GM21528 (cell line): ENCODE measurements at regions not wholly inside any gene's neighbourhood (a gene's known extent, or its start where the extent isn't known, plus 50 kb on each side); places are given as distances from the start of the nearest gene placed in this dataset.
"Not testable (repeated sequence)": the region's sequence is repeated elsewhere in the genome, so short reads cannot be mapped to it uniquely, and the experiment has no call there.

Source experiments
- ATAC-seq: cut with Tn5 transposase; IDR thresholded peaks from one replicate; pipeline ENCODE4 v1.9.1; 2021; ENCODE audit warnings: mild to moderate bottlenecking, moderate library complexity; ENCODE audit not compliant: unreplicated experiment, low FRiP score

DNA sequence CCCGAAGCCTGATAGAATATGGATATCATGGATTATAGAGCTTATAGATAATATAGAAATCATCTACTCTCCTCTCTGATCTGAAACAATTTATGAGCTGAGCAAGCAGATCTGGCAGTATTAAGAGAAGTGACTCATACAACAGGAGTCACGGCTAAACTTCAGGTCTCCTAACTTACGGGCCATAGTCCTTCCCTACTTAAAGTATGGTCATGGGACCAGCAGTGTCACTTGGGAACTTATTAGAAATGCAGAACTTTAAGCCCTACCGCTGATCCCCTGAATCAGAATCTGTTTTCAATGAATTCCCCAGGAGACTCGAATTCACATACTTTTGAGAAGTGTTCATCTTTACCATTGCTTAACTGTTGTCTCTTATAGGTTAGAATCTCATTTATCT is 195.7 kb upstream of the FANCL start:
- no peak for ATAC-seq

DNA sequence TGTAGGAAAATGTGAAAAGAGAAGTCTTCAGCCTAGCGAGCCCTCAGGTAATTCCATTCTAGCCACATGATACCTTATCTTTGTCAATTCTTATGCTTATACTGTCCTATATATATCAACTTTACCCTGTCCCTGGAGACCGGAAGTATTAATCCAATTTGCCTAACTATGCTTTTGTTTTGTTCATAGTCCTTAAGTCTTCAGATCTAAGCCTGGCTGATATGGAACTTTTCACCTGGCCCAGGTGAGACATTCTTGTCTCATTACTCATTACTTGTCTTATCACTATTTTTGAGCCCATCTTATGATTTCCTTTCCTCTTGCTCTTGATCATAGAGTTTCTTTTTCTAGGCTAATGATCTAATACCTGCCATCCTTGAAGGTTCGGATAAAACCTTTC is 194.1 kb upstream of the FANCL start:
- no peak for ATAC-seq

DNA sequence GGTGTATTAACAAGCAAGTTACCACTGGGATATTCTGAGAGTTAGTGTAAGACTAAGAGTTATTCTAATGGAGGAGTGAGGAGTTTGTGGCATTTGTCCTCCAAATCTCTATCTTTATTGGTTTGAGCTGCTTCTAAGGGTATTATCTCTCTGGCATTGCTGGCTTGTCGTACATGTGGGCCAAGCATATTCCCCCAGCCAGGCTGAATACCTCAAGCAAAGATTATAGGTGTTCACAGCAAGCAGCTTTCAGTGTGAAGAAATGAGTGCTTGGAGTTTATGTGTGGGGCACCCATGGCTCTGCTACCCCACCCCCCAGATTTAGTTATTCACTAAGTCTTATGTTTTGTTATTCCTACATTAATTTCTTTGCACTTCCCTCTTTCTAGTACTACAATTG is 193.6 kb upstream of the FANCL start:
- ATAC-seq = no peak

DNA sequence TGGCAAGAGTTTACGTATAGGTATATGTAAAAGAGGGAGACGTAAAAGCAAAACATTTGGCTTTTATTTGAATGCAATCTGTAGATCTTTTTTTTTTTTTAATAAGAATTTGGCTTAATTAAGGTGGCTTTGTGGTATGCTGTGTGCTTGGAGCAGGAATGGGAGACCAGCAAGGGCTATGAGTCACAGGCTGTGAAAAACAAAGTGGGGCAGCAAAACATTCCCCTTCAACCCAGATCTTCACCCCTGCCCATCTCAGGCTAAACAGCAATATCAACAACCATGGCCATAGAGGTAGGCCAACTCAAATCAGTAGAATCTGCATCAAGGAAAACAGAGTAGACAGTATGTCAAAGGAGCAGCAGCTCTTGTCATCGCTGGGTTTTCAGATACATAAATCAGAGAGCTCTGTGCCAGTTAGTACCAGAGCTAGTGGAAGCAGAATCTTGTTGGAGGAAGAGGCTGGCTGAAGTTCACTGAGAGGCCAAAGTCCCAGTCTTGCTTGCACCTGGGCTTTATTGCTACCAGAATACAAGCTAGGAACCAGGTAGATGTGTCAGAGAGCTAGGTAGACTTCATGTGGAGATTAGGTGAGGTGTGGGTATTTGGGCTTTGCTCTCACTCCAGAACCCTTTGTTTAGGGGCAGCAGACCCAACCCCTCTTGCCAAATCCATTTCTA is 191.5 kb upstream of the FANCL start:
- no peak for ATAC-seq

DNA sequence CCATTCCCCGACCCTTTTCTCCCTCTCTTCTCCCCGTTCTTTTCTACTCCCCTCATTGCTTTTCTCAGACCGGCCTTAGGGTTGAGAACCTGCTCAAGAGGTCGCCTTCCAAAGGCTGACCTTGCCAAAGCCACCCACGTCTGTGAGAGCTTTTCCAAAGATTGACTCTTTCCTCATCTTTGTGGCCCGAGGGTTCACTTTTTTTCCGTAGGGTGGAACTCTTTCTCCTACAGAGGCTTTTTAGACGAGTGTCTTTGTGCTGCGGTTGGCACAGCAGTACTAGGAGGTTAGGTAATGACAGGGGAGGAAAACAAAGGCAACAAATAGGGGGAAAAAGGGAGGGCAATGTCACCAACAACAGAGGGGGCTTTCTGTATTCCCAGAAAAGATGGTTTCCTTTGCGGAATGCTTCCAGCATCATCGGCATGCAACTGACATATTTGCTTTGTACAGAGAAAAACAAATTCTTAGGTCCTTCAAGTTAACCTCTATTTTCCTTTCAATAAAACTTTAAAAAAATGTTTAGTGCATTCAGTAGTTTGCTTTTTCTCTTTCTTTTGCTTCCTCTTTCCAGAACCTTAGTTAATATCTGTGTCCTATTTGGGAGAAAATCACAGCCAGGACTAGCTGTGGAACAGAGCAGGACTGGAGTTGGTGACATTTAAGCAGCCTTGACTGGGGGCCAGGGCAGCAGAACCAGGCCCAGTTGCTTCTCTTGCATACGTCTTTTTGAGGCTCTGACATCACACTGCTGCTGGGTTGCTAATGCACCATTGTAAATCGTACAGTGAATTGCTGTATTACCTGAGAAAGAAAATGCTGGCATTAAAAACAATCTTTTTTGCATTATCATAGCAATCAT is 188.1 kb upstream of the FANCL start:
- no peak for ATAC-seq

DNA sequence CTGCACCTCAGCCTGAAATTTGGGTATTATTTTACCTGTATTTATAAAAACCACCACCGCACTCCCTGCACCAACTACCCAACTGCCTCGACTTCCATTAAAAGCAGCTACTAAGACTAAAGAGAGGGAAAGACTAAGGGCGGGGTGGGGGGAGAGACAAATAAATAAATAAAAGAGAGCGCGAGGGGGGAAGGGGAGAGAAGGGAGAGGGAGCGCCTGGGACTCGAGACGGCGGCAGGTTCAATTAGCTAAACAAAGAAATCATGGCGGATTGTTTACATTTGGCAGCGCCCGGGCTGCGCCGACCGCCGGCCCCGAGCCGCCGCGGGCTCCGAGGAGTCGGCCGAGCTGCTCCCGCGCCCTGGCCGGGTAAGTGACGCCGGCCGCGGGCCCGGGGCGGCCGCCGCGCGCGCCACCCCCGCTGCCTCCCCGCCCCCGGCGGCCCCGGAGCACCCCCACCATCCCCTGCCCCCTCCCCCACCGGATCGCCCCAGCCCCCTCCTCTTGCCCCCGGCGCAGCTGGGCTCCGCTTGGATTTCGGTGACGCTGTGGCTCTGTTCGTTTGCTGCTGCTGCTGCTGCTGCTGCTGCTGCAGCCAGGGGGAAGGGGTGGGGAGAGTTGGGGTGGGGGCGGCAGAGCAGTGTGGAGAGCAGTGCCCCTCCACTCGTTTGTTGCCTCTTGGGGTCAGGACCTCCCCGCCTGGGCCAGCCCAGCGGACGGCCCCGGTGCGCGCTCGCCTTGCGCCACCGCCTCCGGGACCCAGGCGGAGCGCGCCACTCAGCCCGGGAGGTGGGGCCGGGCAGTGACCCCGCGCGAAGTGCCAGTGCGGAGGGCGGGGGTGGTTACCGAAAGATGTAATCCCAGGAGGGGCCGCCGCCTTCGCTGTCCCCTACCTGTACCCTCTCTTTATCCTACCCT is 187.2 kb upstream of the FANCL start:
- no peak for ATAC-seq

DNA sequence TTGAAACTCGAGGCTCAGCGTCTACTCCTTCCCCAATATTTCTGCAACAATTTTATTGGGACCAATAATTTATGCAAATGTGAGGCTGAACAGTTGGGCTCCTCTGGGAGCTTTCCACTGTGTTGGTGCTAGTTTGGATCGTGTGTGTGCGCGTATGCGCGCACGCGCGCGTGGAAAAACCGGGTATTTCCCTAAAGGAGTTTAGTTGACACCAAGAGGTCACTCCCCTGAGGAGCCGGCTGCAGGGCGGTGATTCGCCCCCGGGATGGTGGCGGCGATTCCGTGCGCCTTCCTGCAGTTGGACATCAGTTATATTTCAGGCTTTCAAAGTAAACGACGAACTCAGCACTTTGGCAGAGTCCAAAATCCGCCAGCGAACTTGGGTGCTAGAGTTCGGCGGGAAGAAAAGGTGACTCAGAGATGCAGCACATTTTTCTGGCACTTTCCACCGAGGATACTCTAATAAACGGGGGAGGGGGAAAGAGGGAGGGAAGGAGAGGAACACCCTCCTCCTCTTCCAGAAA is 186.5 kb upstream of the FANCL start:
- no peak for ATAC-seq

DNA sequence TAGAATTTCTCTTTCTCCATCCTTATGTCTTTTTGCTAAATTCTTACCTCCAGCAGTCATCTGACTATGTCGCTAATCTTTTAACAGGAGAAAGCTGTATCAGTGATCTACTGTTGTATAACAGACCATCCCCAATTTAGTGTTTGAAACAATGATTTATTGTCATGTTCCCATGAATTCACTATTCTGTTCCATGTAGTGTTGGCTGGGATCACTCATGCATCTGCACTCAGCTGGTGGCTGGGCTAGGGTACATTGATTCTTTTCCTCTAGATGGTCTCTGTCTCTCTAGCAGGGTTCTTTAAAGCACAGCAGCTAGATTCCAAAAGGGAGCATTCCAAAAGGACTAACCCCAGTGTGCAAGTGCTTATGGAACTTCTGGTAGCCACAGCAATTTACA is 184.2 kb upstream of the FANCL start:
- ATAC-seq = no peak

DNA sequence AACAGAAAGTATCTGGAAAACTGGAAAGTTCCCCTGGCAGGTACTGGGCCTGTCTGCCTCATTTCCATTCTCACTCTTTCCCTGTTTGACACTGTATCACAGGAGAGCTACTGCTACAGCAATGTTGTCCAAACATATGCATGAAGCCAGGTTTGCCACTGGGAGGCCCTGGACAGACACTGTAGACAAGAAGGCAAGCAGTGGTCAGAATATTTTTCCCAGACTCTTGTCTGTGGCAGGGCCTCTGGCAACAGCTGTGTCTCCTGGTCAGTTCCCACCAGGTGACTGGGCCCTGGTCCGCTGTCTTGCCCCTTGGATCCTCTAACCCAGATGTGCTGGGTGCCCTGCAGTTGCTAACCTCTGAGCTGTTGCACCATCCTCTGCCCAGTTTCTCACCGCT is 178.9 kb upstream of the FANCL start:
- no peak for ATAC-seq

DNA sequence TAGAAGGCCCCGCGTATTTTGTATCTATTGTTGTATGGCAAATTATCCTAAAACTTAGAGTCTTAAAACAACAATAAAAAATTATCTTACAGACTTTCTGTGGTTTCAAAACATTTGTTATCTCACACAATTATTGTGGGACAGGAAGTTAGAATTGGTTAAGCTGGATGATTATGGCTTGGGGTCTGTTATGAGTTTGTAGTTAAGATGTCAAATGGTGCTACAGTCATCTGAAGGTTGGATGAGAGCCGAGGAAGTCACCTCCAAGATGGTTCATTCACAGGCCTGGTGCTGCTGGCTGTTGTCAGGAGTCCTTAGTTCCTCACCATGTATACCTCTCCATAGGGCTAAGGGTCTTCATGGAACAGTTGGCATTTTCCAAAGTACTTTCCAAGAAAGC is 175.6 kb upstream of the FANCL start:
- no peak for ATAC-seq

DNA sequence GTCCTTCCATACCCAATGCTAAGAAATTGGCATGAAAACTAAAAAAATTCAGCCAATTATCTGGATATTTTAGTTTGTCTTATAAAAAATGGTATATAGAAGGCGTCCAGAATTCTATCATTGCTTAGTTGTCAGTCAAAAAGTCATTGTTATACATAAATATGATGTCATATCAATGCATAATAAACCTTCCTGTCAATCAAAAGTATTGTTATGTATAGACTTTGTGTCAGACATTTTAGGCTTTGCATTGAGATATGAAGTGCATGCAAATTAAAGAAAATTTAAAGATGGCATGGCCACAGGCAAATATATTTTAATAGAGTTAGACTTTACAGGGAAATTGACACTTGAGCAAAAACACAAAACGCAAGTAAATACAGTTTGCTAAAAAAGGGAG is 173.4 kb upstream of the FANCL start:
- no peak for ATAC-seq

DNA sequence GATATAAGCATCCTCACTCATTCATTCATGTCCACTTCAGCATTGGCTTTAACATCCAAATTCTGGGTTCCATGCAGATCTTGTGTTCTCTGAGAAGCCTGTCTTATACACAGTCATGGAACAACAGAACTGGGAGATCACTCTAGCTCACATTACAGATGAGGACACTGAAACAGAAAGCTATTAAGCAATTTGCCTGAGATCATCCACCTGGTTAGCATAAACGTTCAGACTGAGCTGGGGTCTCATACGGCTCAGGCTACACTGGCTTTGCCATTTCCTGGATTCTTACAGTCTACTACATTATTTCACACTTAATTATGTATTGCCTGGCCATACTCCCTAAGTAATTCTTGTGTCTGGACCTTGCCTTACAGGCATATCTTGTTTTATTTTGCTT is 169.4 kb upstream of the FANCL start:
- ATAC-seq = no peak

DNA sequence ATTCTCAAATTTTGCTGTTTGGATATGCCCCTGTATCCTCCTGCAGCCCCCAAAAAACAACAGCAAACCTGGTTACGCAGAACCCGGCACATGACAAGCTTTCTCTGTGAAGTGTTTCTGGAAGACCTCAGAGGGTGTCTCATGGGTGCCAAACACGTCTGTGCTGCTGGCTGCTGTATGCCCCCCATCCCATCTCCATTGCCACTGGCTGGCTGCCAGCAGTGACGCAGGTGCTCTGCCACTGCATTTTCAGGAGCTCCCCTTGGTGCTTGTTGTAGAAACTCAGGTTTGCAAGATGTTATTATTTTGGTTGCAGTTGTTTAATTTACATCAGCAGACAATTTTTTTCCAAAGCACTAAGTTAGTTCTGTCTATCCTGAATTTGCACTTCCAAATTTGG is 166.4 kb upstream of the FANCL start:
- ATAC-seq = no peak

DNA sequence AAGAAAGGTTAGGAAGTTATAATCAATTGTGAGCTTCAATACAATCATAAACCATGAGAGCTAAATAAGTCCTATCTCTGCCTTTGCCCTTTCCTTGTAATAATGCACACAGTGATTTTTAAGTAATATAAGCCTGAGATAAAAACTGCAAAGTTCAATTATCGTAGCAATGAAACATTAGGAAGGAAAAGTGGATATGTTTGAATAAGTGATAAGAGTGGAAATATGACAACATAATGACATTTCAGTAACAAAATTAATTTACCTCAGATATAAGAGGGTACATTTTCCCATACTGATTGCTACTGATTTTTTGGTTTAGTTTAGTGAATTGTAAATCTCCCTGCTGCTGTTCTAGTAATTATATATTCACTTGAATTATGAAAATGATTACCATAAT is 164.2 kb upstream of the FANCL start:
- no peak for ATAC-seq

DNA sequence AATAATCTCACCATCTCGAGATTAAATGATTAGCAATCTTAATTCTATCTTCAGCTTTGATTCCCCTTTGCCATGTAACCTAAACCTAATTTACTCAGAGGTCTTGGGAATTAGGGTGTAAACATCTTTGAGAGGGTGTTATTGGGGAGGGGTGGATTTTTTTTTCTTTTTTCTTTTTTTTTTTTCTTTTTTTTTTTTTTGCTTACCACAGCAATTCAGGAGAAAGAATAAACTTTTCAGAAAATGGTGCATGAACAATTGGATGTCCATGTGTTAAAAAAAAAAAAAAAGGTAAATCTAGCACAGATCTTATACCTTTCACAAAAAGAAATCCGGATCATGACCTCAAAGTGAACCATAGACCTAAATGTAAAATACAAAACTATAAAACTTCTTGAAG is 160.8 kb upstream of the FANCL start:
- no peak for ATAC-seq

DNA sequence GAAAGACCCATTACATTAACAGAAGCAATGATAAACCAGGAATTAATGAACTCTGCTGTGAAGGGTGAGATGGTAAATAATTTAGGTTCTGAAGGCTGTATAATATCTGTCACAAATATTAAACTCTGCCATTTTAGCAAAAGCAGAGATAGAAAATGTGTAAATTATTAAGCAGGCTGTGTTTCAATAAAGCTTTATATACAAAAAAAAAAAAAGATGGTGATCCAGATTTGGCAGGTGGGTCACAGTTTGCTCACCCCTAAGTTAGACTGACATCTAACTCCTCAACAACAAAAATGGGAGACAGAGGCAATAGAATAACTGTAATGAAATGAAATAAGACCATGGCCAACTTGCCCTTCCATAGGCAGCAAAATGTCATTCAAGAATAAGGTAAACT is 157.3 kb upstream of the FANCL start:
- no peak for ATAC-seq

DNA sequence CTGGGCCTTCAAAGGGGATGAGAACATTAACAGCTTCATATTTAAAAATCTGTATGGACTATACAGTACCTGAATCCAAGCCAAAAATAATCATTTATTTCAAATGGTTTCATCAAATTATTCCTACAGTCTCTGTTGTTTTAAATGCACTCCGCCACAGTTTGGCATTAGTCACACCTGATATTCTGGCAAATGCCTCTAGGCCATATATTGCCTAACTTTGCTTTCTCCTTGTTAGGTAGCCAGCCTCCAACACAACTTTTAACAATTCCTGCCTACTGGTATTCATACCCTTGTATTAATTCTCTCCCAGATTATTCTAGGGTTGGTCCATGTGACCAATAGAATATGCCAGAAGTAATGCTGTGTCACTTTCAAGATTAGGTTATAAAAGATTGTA is 146.6 kb upstream of the FANCL start:
- ATAC-seq = no peak

DNA sequence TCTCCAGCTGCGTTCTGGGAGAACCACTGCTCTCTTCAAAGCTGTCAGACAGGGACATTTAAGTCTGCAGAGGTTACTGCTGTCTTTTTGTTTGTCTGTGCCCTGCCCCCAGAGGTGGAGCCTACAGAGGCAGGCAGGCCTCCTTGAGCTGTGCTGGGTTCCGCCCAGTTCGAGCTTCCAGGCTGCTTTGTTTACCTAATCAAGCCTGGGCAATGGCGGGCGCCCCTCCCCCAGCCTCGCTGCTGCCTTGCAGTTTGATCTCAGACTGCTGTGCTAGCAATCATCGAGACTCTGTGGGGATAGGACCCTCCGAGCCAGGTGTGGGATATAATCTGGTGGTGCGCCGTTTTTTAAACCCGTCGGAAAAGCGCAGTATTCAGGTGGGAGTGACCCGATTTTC is 145.8 kb upstream of the FANCL start:
- not testable (repeated sequence) for ATAC-seq

DNA sequence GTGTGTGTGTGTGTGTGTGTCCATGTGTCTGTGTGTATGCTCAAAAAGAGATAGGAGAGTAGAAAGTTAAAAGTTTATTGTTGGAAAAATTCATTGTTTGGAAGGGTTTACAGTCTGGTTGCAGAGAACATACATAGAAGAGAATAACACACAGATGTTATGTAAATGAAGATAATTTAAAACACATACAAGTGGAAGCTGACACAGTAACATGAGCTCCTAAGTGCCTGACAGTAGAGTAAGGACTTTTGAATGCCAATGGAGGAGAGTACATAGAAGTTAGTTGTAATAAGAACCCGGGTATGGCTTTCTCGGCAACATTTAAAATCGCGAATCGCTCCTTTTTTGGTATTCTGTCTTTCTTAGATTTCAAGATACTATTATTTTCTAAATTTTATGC is 137.0 kb upstream of the FANCL start:
- ATAC-seq = no peak

DNA sequence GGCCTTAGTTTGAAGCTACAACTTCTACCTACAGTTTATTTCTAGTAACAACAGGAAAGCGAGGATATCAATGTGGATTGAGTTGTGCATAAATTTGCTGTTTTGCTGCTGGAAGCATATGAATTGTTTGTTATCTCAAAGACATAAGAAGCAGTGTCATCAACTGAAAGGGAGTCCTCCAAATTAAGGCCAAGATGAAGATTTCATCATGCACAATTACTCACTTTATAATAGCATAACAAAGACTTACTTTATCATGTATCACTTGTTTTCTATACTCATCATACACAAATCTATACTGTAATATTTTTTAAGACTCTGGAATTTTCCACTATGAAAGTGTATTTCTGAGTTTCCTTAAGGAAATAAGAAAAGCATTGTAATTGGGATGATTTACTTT is 136.1 kb upstream of the FANCL start:
- no peak for ATAC-seq

DNA sequence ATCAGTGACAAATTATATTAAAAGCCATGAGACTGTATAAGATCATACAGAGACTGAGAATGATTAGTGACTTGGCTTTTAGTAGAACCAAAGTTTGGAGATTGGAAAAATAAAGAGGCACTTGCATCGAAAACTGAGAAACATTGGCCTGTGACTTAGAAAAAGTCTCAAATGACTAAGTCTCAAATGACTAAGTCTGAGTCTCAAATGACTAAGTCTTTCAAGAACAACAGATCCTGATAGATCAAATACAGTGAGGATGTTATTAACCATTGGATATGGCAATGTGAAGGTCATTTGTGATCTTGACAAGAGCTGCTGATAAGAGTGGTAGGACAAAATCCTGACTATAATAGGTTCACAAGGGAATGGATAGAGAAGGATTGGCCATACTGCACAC is 135.5 kb upstream of the FANCL start:
- no peak for ATAC-seq
